CD4-positive, alpha-beta T cell treated with Interferon alpha-2 for 1 hour (primary cell): ENCODE measurements at regions not wholly inside any gene's neighbourhood (a gene's known extent, or its start where the extent isn't known, plus 50 kb on each side); places are given as distances from the start of the nearest gene placed in this dataset.

ENCODE experiments used
- DNase-seq, 2 donors: peaks; one replicate each; pipeline ENCODE4 v3.0.0-alpha.2; 2020 to 2022

GRCh38 chr4:180565856-180566431 is 1677.3 kb upstream of the TENM3 start:
- no peak for DNase-seq

GRCh38 chr4:180566492-180566891 is 1676.7 kb upstream of the TENM3 start:
- no peak for DNase-seq

DNA sequence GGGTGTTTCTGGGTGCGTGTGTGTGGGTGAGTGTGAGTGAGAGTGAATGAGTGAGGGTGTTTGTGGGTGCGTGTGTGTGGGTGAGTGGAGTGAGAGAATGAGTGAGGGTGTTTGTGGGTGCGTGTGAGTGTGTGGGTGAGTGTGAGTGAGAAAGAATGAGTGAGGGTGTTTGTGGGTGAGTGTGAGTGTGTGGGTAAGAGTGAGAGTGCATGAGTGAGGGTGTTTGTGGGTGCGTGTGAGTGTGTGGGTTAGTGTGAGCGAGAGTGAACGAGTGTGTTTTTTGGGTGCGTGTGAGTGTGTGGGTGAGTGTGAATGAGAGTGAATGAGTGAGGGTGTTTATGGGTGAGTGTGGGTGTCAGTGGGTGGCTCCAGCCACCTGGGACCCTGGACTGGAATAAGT is 1676.1 kb upstream of the TENM3 start:
- DNase-seq: no peak

- no peak for DNase-seq
Measured at GRCh38 chr4:180571516-180572055, 1671.6 kb upstream of the TENM3 start.

DNA sequence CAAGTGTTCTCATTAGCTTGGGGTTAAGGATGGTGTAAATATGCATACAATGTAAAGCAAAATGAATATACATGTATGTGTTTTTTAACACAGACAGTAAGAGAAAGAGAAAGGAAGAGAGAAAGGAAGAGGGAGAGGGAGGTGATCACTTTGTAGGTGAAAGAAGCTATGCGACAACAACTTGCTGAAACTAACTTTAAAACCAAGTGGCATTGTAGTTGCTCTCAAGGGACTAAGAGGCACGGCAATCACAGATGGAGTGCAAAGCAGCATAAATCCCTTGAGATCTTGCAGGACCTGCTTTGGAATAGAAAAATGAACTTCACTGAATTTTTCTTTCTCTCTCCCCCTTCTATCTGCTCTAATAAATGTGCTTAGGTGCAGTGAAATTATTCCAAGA is 1665.0 kb upstream of the TENM3 start:
- DNase-seq: no peak

DNA sequence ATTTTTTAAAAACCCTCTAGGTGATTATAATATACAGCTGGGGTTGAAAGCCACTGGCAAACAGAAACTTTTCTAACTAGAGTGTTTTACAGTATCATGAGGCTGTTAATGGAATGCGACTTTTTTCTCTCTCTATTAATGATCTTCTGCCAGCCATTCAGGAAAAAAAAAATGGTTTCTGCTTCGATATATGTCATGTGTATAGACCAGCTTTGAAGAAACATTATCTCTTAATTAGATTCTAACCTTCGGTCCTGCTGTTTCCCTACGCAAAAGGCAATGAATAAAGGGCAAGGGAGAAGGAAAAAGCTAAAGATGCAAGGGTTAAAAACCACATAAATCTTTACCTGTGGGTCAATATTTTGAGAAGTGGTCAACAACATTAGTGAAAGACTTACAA is 1662.1 kb upstream of the TENM3 start:
- DNase-seq: no peak

DNA sequence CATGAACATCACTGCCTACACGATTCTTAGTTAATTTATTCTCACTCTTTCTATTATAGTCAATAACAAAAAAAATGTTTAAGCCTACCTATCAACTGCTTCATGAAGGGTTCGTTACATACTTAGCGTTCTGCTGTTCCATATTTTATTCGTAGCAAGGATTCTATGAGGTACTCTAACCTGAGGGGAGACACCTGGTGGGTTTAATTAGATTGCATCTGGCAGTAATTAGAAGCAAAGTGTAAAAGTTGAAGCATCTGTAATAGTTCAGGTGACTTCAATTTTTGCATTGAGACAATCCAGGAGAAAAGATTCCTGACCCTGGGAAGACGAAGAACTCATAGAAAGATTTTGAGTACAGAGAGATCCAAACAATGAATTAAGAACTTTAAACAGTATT is 1655.8 kb upstream of the TENM3 start:
- no peak for DNase-seq

DNA sequence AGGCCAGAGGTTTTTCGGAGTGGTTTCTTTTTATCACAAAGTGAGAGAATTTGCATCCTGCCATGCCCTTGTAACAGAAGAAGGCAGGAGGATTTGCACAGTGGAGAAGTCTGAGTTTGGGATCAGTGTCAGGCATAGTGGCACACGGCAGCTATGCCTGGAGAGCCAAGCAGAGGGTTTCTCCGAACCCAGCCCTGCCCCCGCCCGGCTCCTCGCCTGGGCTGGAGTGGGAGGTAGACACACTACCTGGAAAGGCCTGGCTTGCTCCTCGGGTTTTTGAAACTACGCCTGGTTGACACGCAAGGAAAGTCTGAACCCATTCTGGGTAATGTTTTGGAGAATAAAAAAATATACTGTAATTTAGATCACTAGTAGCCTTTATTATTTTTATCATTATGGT is 1653.6 kb upstream of the TENM3 start:
- DNase-seq: no peak

GRCh38 chr4:180596888-180597483 is 1646.2 kb upstream of the TENM3 start:
- no peak for DNase-seq

DNA sequence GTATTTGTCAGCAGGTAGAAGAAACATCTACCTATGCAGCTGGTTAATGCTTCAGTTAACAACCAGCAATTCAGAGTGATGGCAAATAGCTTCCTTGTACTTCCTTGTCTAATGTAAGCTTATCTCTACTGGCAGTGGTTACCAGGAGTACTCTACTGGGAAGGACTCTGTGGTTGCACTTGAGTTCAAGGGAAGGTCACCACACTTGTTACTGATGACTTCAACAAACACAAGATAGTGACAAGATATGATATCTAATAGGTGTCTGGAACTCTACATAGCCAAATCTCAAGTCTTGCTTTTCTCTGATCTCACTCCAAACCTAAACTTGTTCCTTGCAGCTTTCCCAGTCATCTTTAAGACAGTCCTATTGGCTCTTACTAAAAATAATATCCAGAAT is 1644.9 kb upstream of the TENM3 start:
- no peak for DNase-seq

- no peak for DNase-seq
Measured at GRCh38 chr4:180603791-180604190, 1639.4 kb upstream of the TENM3 start.

GRCh38 chr4:180610324-180610723 is 1632.9 kb upstream of the TENM3 start:
- no peak for DNase-seq

- DNase-seq: no peak
Measured at GRCh38 chr4:180615746-180616145, 1627.5 kb upstream of the TENM3 start.

GRCh38 chr4:180617196-180617595 is 1626.0 kb upstream of the TENM3 start:
- DNase-seq: no peak

GRCh38 chr4:180618396-180618795 is 1624.8 kb upstream of the TENM3 start:
- no peak for DNase-seq

DNA sequence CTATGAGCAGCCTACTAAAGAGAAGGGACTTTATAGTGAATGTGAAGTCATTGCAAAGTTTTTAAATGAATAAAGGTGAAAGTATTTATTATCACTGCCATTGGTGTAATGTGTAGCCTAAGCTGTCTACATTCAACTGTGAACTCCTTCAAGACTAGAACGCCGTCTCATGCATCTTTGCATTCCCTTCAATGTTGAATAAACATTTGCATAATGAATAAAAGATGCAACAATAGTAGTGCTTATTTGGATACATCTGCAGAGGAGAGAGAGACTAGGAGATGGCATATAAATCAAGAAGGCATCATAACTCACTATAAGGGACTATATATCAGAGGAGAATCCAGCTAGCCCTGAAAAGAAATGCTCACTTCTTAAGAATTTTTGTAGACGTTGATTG is 1623.8 kb upstream of the TENM3 start:
- no peak for DNase-seq

GRCh38 chr4:180622254-180622653 is 1620.9 kb upstream of the TENM3 start:
- DNase-seq: no peak

DNA sequence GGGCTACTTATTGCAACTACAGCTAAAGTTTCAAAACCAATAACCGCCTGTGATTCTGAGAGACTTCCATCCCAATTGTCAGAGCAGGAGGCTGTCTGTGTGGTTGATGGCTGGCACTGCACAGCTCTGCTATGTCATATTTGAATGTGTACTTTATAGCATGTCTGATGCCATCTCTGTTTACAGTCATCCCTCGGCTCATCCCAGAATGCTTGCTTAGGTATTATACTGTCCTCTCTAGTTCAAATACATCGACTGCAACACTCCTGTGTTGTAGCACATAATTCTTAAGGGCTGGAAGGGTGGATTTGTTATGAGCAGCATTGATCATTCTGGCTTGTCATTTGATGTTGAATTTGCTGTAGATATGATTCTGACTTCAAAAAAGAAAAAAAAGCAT is 1617.5 kb upstream of the TENM3 start:
- no peak for DNase-seq

- no peak for DNase-seq
Measured at GRCh38 chr4:180630012-180630665, 1613.1 kb upstream of the TENM3 start.

DNA sequence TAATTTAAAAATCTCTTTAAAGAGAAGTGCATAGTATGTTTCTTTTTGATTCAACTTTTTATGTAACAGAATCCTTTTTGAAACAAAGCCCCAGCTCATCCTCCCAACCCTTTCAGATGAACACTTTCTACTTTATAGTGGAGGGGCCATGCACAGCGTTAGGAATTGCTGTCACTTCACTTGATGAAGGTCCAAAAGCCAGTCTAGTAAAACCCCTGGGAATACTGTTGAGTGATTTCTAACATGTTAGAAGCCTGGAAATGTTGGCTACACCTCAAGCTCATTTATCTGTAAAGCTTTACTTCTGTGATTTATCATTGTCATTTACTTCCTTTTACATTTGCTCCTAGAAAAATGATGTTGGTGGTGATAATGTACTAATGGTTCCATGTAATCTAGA is 1608.9 kb upstream of the TENM3 start:
- DNase-seq: no peak

DNA sequence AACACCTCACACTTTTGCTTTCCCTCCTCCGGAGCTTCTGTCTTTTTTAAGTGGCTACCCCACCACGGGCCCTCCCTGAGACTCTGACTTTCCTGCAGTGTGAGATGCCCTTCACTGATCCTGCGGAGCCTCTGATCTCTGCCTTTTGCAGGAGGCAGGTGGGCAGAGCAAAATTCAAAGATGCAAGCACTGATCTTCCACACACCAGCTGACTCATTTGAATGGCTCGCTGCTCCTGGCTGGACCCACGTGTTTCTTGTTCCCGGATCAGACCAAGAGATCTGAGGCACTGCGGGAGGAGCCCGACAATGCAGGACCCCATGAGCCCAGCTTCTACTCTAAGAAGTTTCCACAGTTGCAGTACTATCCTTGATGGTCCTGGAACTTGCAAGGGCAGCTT is 1607.9 kb upstream of the TENM3 start:
- no peak for DNase-seq

DNA sequence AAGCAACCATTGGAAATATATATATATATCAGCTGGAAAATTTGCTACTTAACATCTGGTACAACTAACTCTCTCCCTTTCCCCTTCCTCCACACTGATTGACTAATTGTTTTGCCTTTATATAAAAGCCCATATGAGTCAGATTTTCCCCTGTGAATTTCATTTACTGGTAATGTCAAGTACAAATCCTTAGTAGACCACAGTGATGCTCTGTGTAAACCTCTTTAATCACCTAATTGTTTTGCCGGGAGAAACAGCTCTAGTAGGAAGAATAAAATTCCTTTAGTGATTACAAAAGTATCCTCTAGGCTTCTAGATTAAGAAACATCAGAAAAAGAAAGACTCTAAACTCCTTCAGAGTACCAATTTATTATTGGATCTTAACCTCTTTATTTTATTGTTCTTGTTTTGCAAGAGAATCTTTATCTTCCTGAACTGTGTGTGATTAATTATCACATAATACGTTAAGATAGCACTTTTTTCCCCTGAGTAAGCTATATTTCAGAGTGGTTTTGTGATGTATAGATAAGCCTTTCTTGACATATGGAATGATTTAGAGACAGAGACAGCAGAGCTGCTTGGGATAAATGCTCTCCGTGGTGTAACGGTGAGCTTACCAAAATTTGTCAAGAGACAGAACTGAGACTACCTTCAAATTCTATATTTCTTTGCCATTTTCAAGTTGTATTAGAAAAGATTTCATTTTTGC is 1606.4 kb upstream of the TENM3 start:
- DNase-seq: no peak

GRCh38 chr4:180637616-180638015 is 1605.6 kb upstream of the TENM3 start:
- DNase-seq: no peak

DNA sequence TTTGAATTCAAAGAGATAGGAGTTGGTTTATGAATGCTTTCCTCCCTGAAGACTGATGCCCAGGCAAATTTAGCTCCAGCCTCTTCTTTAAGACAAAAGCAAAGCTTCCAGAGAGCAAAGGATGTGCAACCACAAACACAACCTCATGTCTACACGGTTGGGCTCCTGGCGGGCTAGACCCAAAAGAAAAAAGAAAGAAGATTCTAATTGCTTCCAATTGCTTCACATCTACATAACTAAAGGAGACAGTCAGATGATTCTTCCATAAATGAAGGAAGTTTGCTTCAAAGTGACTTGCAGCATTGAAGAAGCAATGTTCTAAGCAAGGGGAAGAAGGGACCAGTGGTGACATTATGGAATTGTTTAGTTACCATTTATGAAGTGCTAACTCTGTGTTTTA is 1603.0 kb upstream of the TENM3 start:
- DNase-seq: no peak
